ENCODE measurements at regions not wholly inside any gene's neighbourhood (a gene's known extent, or its start where the extent isn't known, plus 50 kb on each side); places are given as distances from the start of the nearest gene placed in this dataset.
"Not testable (repeated sequence)": the region's sequence is repeated elsewhere in the genome, so short reads cannot be mapped to it uniquely, and the experiment has no call there.

DNA sequence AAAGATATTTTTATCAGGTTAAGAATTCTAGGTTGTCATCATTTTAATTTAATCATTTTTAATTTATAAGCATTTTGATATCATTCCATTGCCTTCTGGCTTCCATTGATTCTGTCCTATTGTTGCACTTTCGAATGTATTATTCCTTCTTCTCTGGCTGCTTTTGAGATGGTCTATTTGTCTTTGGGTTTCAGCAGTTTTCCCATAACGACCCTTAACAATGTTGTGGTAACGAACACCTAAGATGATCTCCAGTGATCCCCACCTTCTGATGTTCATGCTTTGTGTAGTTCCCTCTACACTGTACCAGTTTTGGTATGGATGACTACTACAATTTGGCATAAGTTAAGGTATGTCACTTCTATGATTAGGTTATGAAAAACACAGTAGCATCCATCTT is 59.9 kb downstream of the MINAR1 start:
- in situ Hi-C loops (cut with HindIII; ENCODE audit: low sequenced_read_pairs): no loop called here

DNA sequence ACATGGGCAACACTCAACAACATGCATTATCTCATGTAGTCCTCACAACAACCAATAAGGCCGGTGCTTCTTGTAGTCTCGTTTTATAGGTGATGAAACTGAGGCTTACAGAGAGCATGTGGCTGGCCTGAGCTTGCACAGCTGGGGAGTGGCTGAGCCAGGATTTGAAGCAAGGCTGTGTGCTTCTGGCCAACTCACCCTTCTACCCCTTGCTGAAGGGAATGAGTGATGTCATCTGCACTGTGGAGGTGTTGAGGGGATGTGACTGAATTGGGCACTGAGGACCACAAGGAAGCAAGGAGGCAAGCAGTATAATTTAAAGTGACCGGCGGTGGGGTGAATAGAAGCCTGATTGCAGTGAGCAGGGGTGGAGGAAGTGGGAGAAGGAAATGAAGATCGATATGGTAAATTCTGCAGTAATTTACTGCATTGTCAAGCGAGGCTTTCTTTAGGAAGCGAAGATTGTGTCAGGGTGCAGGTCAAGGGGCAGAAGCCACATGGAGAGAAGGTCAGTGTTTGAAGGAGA is 62.3 kb downstream of the MINAR1 start:
- in situ Hi-C loops (cut with HindIII; ENCODE audit: low sequenced_read_pairs): no loop called here

DNA sequence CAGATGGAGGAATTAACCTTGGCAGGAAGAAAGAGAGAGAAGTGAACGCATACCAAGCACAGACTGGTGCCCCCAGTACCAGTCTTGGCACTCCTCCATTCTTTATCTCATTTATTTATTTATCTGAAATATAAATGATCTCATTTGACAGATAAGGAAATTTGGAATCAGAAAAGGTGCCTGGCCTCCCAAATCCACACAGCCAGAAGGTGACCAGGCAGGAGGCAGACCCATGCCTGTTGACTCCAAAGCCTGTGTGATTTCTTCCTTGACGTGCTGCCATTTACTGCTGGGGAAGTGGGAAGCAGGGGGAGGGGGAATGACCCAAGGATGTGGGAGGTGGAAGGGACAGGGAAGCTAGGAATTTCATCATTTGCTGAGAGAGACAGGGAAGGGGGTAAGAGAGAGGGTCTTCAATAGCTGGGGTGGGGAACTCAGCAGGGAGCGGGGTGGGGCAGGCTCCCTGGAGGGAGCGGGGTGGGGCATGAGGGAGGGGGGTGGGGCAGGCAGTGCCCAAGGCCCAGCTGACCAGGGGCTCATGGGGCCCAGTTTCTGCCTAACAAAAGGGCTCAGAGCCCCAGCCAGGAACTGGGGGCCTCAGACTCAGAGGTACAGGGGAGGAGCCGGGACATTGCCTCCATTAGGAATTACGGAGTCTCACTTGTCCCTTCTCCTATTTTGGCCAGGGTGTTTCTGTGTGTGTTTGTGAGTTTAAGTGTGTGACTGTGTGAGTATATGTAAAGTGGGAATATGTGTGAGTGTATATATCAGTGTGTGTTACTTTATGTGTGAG is 63.0 kb downstream of the MINAR1 start:
- in situ Hi-C loops (cut with HindIII; ENCODE audit: low sequenced_read_pairs): no loop called here

DNA sequence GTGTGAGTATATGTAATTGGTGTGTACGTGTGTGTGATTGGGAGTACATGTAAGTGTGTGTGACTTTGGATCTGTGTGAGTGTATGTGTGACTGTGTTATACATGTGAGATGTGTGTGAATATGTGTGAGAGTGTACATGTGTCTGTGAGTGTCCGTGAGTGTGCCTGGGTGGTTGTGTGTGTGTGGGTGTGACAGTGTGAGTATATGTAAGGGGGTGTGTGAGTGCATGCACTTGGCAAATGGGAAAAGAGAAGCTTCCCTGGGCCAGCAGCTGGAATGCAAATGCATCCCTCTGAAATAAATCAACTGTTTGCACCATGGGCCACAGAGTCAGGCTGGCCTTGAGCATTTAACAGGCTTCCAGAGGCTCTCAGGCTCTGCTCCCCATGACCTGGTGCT is 63.6 kb downstream of the MINAR1 start:
- in situ Hi-C loops (cut with HindIII; ENCODE audit: low sequenced_read_pairs): no loop called here

DNA sequence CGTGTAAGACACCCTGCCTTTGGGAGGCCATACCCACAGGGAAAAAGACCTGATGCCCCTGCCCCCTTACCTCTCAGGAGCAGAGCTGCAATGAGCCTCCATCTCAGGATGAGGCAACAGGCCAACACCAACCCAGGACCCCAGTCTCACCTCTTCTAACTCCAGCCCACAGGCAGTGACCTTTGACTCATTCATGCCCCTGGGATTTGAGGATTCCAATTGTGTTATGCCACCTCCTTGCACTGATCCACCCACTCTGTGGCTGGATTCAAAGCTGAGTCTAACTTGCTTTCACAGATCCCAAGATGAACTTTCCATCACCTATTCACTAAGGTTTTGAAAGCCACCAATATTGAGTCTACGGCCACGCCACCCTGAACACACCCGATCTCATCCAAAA is 64.7 kb downstream of the MINAR1 start:
- in situ Hi-C loops (cut with HindIII; ENCODE audit: low sequenced_read_pairs): no loop called here

DNA sequence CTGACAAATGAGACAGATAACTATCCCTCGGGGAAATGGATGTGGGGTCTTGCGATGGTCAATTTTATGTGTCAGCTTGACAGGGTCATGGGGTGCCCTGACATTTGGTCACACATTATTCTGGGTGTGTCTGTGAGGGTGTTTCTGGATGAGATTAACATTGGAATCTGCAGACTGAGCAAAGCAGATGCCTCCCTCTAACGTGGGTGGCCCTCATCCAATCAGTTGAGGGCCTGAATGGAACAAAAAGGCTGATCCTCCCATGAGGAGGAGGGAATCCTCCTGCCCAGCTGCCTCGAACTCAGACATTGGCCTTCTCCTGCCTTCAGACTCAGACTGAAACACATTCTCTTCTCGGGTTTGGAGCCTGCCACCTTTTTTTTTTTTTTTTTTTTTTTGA is 69.0 kb downstream of the MINAR1 start:
- in situ Hi-C loops (cut with HindIII; ENCODE audit: low sequenced_read_pairs): no loop called here

DNA sequence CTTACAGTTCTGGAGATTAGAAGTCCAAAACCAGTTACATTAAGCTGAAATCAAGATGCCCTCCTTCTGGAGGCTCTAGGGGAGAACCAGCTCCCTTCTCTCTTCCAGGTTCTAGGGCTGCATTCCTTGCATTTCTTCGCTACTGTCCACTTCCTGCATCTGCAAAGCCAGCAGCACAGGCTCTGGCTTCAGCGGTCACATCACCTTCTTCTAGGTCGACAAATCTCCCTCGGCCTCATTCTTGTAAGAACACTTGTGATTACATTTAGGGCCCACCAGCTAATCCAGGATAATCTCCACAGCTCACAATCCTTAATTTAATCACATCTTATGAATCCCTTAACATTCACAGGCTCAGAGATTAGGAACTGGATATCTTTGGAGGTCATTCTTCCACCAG is 73.8 kb downstream of the MINAR1 start:
- in situ Hi-C loops (cut with HindIII; ENCODE audit: low sequenced_read_pairs): no loop called here

DNA sequence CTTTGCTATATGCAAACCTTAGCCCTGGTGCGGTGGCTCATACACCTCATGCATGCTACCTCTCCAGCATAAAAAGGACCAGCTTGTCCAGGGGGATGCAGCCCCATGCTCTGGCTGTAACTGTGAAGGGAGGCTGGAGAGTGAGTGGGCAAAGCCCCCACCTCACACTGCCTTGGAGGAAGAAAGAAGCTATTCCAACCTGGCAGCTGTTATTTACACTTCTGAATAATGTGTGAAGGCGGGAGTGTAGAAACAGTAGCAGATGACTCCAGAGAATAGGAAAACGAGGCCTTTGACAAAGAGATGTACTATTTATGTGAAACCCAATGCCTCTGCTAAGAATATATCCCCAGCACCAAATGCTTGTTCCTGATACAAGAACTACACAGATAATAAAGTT is 80.7 kb downstream of the MINAR1 start:
- in situ Hi-C loops (cut with HindIII; ENCODE audit: low sequenced_read_pairs): not testable (repeated sequence)

DNA sequence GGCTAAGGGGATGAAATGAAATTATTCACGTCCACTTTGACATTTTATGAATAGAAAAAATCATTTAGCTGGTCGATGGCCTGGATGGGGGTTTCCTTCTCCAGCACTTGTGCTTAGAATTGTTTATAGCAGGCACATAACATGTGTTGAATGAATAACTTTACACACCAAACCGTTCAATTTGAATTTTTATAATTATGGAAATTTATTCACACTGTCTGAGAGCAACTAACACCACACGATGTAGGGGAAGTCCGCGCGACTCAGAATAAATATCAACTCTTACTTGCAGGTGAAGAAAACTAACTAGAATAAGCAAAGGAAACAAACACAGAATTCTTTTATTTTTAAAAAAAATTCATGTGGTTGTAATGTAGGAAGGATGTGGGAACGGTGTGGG is 81.3 kb downstream of the MINAR1 start:
- in situ Hi-C loops (cut with HindIII; ENCODE audit: low sequenced_read_pairs): no loop called here

DNA sequence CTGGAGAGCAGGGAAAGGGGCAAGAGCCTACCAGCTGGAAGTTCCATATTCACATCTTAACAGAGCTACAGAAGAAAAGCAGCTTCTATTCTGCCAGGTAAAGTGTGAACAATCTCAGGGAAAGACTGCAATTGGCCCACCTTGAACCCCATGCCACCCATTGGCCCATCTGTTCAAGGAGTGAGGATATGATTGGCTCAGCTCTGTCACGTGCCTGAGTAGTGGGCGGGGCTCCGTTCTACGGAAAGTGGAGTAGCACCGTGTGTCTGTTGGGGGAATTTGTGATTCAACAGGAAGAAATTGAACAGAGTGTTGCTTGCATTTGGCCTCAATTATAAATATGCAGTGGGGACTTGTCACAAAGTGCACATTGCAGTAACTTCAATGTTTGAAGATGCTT is 81.8 kb downstream of the MINAR1 start:
- in situ Hi-C loops (cut with HindIII; ENCODE audit: low sequenced_read_pairs): no loop called here

DNA sequence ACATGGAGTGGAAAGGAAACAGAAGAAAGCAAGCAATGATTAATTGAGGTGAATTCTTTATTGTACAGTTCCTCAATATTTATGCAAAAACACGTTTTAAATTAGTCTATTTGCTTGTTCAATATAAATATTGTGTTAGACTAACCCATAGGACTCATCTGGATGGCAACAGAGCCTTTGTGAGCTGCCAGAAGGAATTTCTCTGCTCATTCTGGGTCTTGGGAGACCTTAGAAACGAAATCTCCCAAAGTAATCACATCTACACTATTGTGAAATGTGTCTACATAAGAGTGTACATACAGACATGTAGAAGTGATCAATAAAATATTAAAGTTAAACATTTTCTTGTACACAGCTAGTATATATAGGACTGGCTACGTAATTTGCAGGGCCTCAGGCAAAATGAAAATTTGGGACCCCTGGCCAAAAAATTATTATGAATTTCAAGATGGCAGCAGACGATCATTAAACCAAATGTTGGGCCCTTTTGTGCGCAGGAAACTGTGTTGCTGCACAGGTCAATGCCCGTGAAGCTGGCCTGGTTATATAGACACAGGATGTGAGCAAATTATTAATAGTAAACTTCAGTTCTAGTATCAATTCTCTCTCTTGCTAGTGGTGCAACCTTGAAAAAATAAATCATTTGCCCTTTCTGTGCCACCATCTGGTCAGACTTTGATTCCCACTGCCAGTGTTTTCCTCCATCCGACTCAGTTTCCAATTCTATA is 83.3 kb downstream of the MINAR1 start:
- in situ Hi-C loops (cut with HindIII; ENCODE audit: low sequenced_read_pairs): no loop called here

DNA sequence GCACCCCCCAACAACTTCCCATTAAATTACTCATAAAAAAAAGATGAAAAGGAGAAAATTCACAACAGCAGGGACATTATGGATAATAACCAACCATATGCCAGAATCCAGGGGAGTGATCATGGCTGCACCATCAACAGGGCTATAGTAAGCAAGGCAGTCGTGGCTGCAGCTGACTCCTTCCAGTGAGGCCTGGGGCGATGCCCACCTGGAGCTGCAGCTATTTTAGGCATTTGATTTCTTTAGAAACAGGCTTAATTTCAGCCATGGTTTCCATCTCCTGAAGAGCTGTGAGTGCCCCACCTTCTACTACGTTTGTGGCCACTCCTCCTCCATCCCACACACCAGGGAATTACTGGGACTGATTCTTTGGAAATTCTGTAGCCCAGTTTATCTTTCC is 84.0 kb downstream of the MINAR1 start:
- in situ Hi-C loops (cut with HindIII; ENCODE audit: low sequenced_read_pairs): no loop called here

DNA sequence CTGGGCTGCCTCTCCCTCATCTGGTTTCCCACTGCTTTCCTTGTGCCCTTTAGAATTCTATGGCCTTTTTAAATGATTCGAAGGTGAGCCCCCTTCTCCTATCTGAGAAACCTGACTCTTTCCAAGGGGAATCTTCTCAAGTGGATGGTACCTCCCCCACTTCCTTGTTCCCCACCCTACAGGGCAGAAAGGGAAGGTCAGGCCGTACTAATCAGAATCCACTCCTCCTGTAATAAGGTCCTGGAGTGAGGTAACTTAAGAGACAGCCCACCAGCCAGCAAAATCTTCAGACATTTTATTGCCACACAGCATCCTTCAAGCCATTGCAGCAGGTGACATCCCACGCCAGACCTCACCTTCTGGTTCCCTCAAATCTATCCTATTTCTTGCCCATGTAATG is 84.5 kb downstream of the MINAR1 start:
- in situ Hi-C loops (cut with HindIII; ENCODE audit: low sequenced_read_pairs): no loop called here

DNA sequence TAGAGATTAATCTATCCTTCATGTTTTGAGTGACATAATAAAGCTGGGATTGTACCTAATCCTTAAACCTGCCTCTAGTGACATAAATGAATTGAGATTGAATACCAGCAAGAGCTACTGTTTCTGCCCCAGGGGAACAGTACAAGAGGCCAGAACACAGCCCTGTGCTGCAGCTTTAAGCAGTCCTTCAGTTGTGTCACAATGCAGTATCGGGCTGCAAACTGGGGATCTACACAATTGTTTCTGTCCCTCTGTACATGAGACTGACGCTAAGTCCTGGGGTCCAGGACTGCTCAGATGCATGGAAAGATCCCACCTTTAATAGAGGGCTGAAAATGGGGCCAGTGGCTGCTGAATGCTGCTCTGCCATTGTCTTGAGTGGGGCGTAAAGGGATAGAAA is 87.5 kb downstream of the MINAR1 start:
- in situ Hi-C loops (cut with HindIII; ENCODE audit: low sequenced_read_pairs): no loop called here

DNA sequence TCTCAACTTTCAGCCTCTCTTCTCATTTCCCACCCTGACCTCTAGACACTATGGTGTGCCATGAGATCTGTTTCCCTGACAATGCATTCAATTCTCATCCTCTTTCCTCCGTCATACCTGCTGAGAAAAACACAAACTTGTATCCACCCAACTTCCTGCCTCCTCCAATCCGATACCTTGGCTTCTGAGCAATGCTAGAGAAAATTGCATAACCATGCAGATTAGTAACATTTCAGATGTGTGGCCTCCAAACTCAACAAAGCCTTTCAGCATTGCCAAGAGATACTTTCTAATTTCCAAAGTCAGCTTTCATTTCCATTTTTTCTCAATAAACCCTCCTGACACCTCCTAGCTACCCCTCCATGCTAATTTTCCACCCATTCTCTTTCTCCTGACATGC is 88.5 kb downstream of the MINAR1 start:
- in situ Hi-C loops (cut with HindIII; ENCODE audit: low sequenced_read_pairs): no loop called here

DNA sequence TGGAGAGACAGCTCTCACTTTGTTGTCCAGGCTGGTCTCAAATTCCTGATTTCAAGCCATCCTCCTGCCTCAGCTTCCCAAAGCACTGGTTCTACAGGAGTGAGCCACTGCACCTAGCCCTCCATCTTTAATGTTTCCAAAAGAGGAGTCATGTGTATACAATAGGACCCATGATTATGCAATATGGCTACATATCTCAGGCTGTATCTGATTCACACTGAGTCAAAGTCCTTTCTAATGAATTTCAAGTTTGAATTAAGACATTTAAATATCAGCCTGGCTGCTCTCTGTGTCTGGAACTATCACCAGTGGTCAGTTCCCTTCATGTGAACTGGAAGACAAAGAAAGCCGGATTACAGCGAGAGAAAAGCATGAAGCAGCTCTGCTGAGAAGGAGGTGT is 90.5 kb downstream of the MINAR1 start:
- in situ Hi-C loops (cut with HindIII; ENCODE audit: low sequenced_read_pairs): no loop called here

DNA sequence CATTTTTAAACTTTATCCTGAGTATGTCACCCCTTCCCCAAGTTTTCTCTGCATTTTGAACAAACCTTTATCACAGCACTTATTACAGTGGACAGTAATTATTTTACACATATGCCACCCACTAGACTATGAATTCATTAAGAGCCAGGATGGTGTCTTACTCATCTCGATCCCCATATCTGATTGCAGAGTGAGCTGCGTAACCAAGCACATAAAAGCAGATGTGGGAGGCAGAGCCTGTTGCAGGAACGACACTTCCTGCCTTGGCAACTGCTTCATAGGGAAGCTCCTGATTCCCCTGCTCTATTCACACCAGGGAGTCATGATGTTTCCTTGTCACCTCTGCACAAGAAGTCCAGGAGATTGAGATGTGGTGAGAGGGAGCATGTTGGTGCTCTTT is 91.1 kb downstream of the MINAR1 start:
- in situ Hi-C loops (cut with HindIII; ENCODE audit: low sequenced_read_pairs): no loop called here

DNA sequence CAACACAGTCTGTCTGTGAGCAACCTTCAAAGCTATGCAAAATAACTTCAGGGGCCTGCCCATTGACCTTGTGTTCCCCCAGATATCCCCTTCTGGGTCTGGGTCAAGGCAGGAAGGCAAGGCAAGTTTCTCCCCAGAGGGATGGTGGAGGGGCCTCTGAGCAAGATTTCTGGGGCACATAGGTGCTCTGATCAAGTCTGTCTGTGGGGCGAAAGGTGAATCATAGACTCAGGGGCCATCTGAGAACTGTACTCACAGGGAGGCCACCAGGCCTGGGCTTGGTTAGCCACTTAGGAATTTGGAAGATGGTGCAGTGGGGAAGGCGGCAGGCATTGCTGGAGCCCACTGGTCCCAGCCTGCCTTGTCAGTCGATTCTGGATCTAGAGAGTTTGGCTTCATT is 92.4 kb downstream of the MINAR1 start:
- in situ Hi-C loops (cut with HindIII; ENCODE audit: low sequenced_read_pairs): no loop called here

DNA sequence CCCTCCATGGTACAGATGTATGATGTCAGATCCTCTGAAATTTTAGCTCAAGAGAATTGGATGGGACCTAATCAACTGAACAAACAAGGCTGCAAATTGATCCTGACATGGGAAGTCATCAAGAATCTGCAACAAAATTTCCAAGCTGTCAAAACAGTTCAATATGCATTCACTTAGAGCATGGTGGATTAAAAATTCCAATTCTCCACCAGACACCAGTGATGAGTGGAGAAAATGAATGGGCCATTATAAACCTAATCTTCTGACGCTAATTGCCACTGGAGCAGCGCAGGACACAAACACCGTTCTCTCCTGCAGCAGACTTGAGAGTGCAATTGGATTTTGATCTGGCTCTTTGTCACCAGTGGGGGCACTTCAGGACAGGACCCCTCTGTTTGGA is 94.2 kb downstream of the MINAR1 start:
- in situ Hi-C loops (cut with HindIII; ENCODE audit: low sequenced_read_pairs): no loop called here

DNA sequence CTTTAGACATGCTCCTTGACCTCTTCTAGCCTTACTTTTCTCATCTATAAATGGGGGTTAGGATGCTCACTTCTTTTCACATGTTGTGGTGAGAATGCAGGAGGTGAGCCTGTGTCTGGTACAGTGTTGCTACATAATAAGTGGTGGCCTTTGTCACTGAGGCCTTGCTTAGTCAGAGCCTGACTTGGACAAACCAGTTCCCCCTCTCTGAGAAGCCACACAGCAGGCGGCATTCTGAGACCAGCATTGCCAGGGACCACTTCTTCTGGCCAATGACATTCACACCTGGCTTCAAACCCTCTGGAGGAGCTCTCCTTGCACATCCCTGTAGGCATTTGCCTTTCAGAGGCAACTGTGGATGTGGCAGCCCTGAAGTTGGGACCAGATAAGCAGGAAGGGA is 95.7 kb downstream of the MINAR1 start:
- in situ Hi-C loops (cut with HindIII; ENCODE audit: low sequenced_read_pairs): no loop called here

DNA sequence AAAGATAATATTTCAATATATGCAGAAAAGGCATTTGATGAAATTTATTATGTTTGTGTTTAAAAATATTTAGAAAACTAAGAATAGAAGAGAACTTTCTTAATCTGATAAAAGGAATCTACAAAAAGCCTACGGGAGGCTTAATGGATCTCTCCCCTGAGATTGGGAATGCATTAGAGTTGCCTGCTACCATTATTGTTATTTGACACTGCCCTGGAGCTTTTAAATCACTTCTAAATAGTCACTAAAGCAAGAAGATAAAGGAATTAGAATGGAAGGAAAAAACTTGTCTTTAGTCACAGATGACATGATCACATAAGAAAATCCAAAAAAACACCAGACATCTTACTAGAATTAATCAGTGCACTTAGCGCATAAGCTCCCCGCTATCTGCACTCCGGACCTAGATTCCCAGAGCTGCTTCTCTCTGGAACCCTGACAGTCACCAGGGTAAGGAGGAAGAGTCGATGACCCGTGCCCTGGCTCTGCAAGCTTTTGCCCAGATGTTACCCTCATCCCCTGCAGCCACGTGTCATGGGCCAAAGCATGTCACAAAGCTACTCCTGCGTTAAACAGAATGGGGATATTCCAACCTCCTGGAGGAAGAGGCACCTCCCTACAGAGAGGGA is 97.1 kb downstream of the MINAR1 start:
- in situ Hi-C loops (cut with HindIII; ENCODE audit: low sequenced_read_pairs): no loop called here

DNA sequence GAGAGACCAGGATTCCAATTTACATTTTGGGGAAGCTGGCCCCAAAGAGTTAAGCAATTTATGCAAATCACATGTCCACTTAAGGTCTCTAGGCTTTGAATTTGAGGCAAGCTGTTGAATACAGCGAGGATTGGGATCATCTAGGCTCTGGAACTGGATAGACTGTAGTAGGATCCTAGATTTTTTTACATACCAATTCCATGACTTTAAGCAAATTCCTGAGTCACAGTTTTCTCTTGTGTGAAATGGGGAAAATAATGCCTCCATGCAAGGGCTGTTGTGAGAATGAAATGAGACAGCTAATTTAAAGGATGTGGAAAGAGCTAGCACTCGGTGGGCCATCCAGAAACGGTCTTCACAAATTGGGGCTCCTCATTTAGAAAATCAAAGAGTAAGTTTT is 103.4 kb downstream of the MINAR1 start:
- in situ Hi-C loops (cut with HindIII; ENCODE audit: low sequenced_read_pairs): no loop called here

Measured in DLD1 (cell line).